GM23338 (cell line): ENCODE measurements at regions not wholly inside any gene's neighbourhood (a gene's known extent, or its start where the extent isn't known, plus 50 kb on each side); places are given as distances from the start of the nearest gene placed in this dataset.

Experiments used
- ATAC-seq: fragments of 200-7000 bp; cut with Tn5 transposase; 3 replicates; pipeline ENCODE4 v1.9.1; 2020
- DNase-seq: peaks from one replicate; pipeline ENCODE4 v3.0.0-alpha.2; 2015; ENCODE audit warnings: low spot score
- H2AFZ ChIP-seq: fragments of 200-600 bp; sonication (generic); 2 replicates; pipeline ENCODE4 v1.8.0; 2016; ENCODE audit warnings: antibody characterized with exemption, mild to moderate bottlenecking, moderate library complexity
- H3F3A ChIP-seq: fragments of 200-600 bp; sonication (generic); replicated peaks from 2 replicates; pipeline ENCODE4 v1.8.0; 2017; ENCODE audit warnings: antibody characterized with exemption, mixed run types, low read depth
- H3K27ac ChIP-seq: fragments of 200-600 bp; sonication (generic); 2 replicates; pipeline ENCODE4 v1.6.1; 2016; ENCODE audit warnings: low read depth
- H3K27me3 ChIP-seq: fragments of 200-600 bp; sonication (generic); 2 replicates; pipeline ENCODE4 v1.8.0; 2016; ENCODE audit warnings: mild to moderate bottlenecking, mixed run types, moderate library complexity; ENCODE audit not compliant: insufficient read depth
- H3K36me3 ChIP-seq: fragments of 200-600 bp; sonication (generic); 2 replicates; pipeline ENCODE4 v1.8.0; 2016; ENCODE audit warnings: mild to moderate bottlenecking; ENCODE audit not compliant: insufficient read depth
- H3K4me1 ChIP-seq: fragments of 200-600 bp; sonication (generic); 2 replicates; pipeline ENCODE4 v1.8.0; 2016; ENCODE audit warnings: mild to moderate bottlenecking, moderate library complexity; ENCODE audit not compliant: insufficient read depth
- H3K4me2 ChIP-seq: fragments of 200-600 bp; sonication (generic); 2 replicates; pipeline ENCODE4 v1.7.1; 2017; ENCODE audit warnings: mixed run types
- H3K4me3 ChIP-seq: fragments of 200-600 bp; sonication (generic); 2 replicates; pipeline ENCODE4 v1.6.1; 2016; ENCODE audit warnings: mixed run types
- H3K79me2 ChIP-seq: fragments of 200-600 bp; sonication (generic); replicated peaks from 2 replicates; pipeline ENCODE4 v1.8.0; 2017; ENCODE audit warnings: mild to moderate bottlenecking; ENCODE audit not compliant: insufficient read depth
- H3K9me2 ChIP-seq: fragments of 200-600 bp; sonication (generic); 2 replicates; pipeline ENCODE4 v1.8.0; 2017; ENCODE audit not compliant: insufficient read depth
- H4K20me1 ChIP-seq: fragments of 200-600 bp; sonication (generic); replicated peaks from 2 replicates; pipeline ENCODE4 v1.8.0; 2017; ENCODE audit warnings: mild to moderate bottlenecking; ENCODE audit not compliant: insufficient read depth
- H3K27ac Mint-ChIP-seq: 2 replicates; pipeline ENCODE4 v1.8.0; 2020; ENCODE audit warnings: inconsistent platforms, mild to moderate bottlenecking, moderate library complexity, mixed read lengths
- H3K27me3 Mint-ChIP-seq: 3 replicates; pipeline ENCODE4 v1.8.0; 2022; ENCODE audit warnings: low read depth, mild to moderate bottlenecking, moderate library complexity, mixed read lengths, inconsistent platforms; ENCODE audit not compliant: insufficient read depth, poor library complexity
- H3K36me3 Mint-ChIP-seq: 3 replicates; pipeline ENCODE4 v1.8.0; 2021; ENCODE audit warnings: low read depth, mild to moderate bottlenecking, inconsistent platforms, moderate library complexity, mixed read lengths
- H3K4me1 Mint-ChIP-seq: 3 replicates; pipeline ENCODE4 v1.8.0; 2020; ENCODE audit warnings: mild to moderate bottlenecking, inconsistent platforms, mixed read lengths
- H3K4me3 Mint-ChIP-seq: 3 replicates; pipeline ENCODE4 v1.8.0; 2021; ENCODE audit warnings: moderate library complexity, mild to moderate bottlenecking, inconsistent platforms, mixed read lengths
- H3K9me3 Mint-ChIP-seq: 3 replicates; pipeline ENCODE4 v1.8.0; 2020; ENCODE audit warnings: moderate library complexity, mild to moderate bottlenecking, inconsistent platforms, mixed read lengths
- CREB1 ChIP-seq: fragments of 250-450 bp; sonication (Bioruptor Pico); IDR thresholded peaks from 2 replicates; pipeline ENCODE4 v1.5.0; 2020; ENCODE audit warnings: low read depth, mild to moderate bottlenecking, moderate library complexity
- CTCF ChIP-seq, 2 experiments: fragments of 200-600 bp in 1 of 2; sonication (generic) in 1 of 2; conservative IDR thresholded peaks; 2 replicates each; pipeline versions ENCODE4 v1.5.1 to v1.6.1; 2016 to 2017; ENCODE audit warnings: antibody characterized with exemption in 2 of 2, low read depth in 2 of 2, mild to moderate bottlenecking in 2 of 2, moderate library complexity in 1 of 2
- JUNB ChIP-seq: IDR thresholded peaks from one replicate; pipeline ENCODE4 v1.6.1; 2016; ENCODE audit warnings: antibody characterized with exemption; ENCODE audit not compliant: unreplicated experiment
- NANOG ChIP-seq: IDR thresholded peaks from 2 replicates; pipeline ENCODE4 v1.6.1; 2016; ENCODE audit warnings: antibody characterized with exemption, borderline replicate concordance
- POLR2AphosphoS5 ChIP-seq: IDR thresholded peaks from 2 replicates; pipeline ENCODE4 v1.6.1; 2016; ENCODE audit warnings: antibody characterized with exemption, low read depth
- REST ChIP-seq: IDR thresholded peaks from one replicate; pipeline ENCODE4 v1.6.1; 2018; ENCODE audit warnings: antibody characterized with exemption; ENCODE audit not compliant: unreplicated experiment
- STAT1 ChIP-seq: IDR thresholded peaks from one replicate; pipeline ENCODE4 v1.6.1; 2016; ENCODE audit warnings: antibody characterized with exemption; ENCODE audit not compliant: unreplicated experiment
- ZNF114 ChIP-seq: fragments of 250-450 bp; sonication (Bioruptor Pico); IDR thresholded peaks from 2 replicates; pipeline ENCODE4 v1.5.0; 2020; ENCODE audit warnings: mild to moderate bottlenecking, moderate library complexity

GRCh38 chr21:19368944-19369343, 965.4 kb upstream of the TMPRSS15 start (continued):
- TF ChIP-seq ZNF114 (CRISPR knock-in tag) (no peak), STAT1 (no peak), CREB1 (CRISPR knock-in tag) (no peak), JUNB (no peak), POLR2AphosphoS5 (no peak), CTCF (conservative IDR thresholded peaks at IDR 0.05; ENCODE audit: low read depth in 2 of 2) (no peak), REST (no peak), NANOG (no peak)

GRCh38 chr21:19392390-19392789, 988.8 kb upstream of the TMPRSS15 start:
- Histone ChIP-seq H2AFZ (no peak overlapping the region), H3K27ac (no peak overlapping the region), H3K36me3 (no peaks in the 10 kb centered on the region), H4K20me1 (no peaks in the 10 kb centered on the region), H3F3A (no peaks in the 10 kb centered on the region), H3K4me1 (no peaks in the 10 kb centered on the region), H3K4me3 (no peak overlapping the region), H3K4me2 (no peak overlapping the region), H3K79me2 (no peaks in the 10 kb centered on the region), H3K9me2 (no peaks in the 10 kb centered on the region; the same call in 1 of the 2 replicates), H3K27me3 (no peaks in the 10 kb centered on the region)
- H3K27ac Mint-ChIP-seq, result no peak overlapping the region
- H3K27me3 Mint-ChIP-seq, result no peaks in the 10 kb centered on the region
- H3K9me3 Mint-ChIP-seq, result no peaks in the 10 kb centered on the region
- DNase-seq (no peak), ATAC-seq (no peak)
- H3K4me1 Mint-ChIP-seq, result no peaks in the 10 kb centered on the region
- no peaks in the 10 kb centered on the region for H3K36me3 Mint-ChIP-seq
- no peak overlapping the region for H3K4me3 Mint-ChIP-seq
- no peak for TF ChIP-seq CTCF (conservative IDR thresholded peaks at IDR 0.05; ENCODE audit: low read depth in 2 of 2)
- TF ChIP-seq REST, result no peak
- TF ChIP-seq POLR2AphosphoS5, result no peak
